Left ventricle myocardium inferior (tissue), 1 donor: ENCODE measurements at regions not wholly inside any gene's neighbourhood (a gene's known extent, or its start where the extent isn't known, plus 50 kb on each side); places are given as distances from the start of the nearest gene placed in this dataset.

Experiments used
- DNase-seq: peaks from one replicate; pipeline ENCODE4 v3.0.0-alpha.2; 2020
- H3K27ac ChIP-seq: fragments of 200-600 bp; replicated peaks from 2 replicates; pipeline ENCODE4 v1.8.0; 2021
- H3K27me3 ChIP-seq: fragments of 200-600 bp; 2 replicates; pipeline ENCODE4 v1.8.0; 2021; ENCODE audit warnings: low read depth
- H3K36me3 ChIP-seq: fragments of 200-600 bp; 2 replicates; pipeline ENCODE4 v1.8.0; 2021
- H3K4me1 ChIP-seq: fragments of 200-600 bp; 2 replicates; pipeline ENCODE4 v1.8.0; 2021
- H3K4me3 ChIP-seq: fragments of 200-600 bp; 2 replicates; pipeline ENCODE4 v1.8.0; 2021; ENCODE audit warnings: mild to moderate bottlenecking, moderate library complexity
- H3K9me3 ChIP-seq: fragments of 200-600 bp; replicated peaks from 2 replicates; pipeline ENCODE4 v1.8.0; 2021
- CTCF ChIP-seq: fragments of 200-600 bp; IDR thresholded peaks from 2 replicates; pipeline ENCODE4 v1.8.0; 2021; ENCODE audit warnings: antibody characterized with exemption, mild to moderate bottlenecking, borderline replicate concordance
- intact Hi-C: fragments of 100-400 bp; cut with micrococcal nuclease; formaldehyde crosslinking; loops from one replicate; pipeline ENCODE4 v1.11.0; 2022
- donor health status: DM: no; HTN: yes; CAD: no; lungs with severe emphysema.

DNA sequence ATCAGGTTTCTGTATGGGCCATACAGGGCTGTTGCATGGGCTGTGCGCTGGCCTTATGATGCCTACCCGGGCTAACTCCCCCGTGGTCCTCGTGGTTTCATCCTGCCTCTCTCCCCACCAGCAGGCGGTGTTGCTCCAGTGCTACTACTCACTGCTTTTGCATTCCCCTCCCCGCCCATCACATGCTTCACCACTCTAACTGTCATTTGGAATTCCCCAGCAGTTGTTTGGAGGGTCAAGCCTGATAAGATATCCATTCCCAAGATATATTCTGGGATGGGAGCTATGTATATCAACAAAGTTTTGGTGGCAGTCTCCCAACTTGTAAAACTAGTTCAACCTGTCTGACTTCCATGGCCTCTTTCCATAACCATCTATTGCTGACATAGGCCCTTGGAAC is 233.2 kb upstream of the SOX4 start:
- no peaks in the 10 kb centered on the region for H3K9me3 ChIP-seq
- no peaks in the 10 kb centered on the region for H3K36me3 ChIP-seq
- no peak for DNase-seq
- no peaks in the 10 kb centered on the region for H3K27me3 ChIP-seq
- no peak overlapping the region for H3K27ac ChIP-seq
- no peak overlapping the region for H3K4me3 ChIP-seq
- no peaks in the 10 kb centered on the region for H3K4me1 ChIP-seq
- intact Hi-C loops, result no loop called here
- TF ChIP-seq CTCF, result no peak

GRCh38 chr6:21367148-21367547 is 226.4 kb upstream of the SOX4 start:
- H3K27ac ChIP-seq, result no peak overlapping the region
- no peak for DNase-seq
- intact Hi-C loops, result no loop called here
- H3K9me3 ChIP-seq, result no peaks in the 10 kb centered on the region
- no peak overlapping the region for H3K4me3 ChIP-seq
- no peaks in the 10 kb centered on the region for H3K27me3 ChIP-seq
- TF ChIP-seq CTCF, result no peak
- peaks cover 10% of the 10 kb centered on the region for H3K4me1 ChIP-seq
- no peaks in the 10 kb centered on the region for H3K36me3 ChIP-seq

DNA sequence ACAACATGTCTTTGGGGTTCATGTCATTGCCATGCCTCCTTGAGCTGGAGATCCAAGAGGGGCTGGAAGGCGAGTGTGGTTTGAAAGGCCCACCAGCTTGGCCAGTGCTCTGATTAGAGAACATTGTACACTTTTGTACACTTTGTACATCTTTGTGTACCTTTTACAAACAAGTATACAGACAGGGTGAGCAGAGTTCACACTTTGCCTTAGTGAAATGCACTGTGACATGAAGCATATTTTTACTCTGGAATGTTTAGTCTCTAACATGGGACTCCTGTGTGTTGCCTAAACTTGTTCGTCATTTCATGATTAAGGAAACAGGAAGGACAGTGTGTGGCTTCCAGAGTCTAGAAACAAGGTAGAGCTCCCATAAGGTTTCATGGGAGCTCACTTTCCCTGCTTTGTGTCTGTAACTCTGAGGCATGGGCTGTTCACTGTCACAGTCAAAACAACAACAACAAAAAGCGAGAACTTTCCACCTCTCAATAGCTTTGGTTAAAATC is 225.8 kb upstream of the SOX4 start:
- no peak for DNase-seq
- no peaks in the 10 kb centered on the region for H3K9me3 ChIP-seq
- H3K4me3 ChIP-seq, result no peak overlapping the region
- intact Hi-C loops, result no loop called here
- peaks cover 11% of the 10 kb centered on the region for H3K4me1 ChIP-seq
- no peaks in the 10 kb centered on the region for H3K27me3 ChIP-seq
- no peak for TF ChIP-seq CTCF
- no peaks in the 10 kb centered on the region for H3K36me3 ChIP-seq
- no peak overlapping the region for H3K27ac ChIP-seq

GRCh38 chr6:21371061-21371460 is 222.5 kb upstream of the SOX4 start:
- Histone ChIP-seq H3K4me1 (peaks cover 11% of the 10 kb centered on the region), H3K27ac (no peak overlapping the region), H3K9me3 (no peaks in the 10 kb centered on the region), H3K27me3 (no peaks in the 10 kb centered on the region), H3K4me3 (no peak overlapping the region), H3K36me3 (no peaks in the 10 kb centered on the region)
- no peak for DNase-seq
- intact Hi-C loops, result no loop called here
- no peak for TF ChIP-seq CTCF

DNA sequence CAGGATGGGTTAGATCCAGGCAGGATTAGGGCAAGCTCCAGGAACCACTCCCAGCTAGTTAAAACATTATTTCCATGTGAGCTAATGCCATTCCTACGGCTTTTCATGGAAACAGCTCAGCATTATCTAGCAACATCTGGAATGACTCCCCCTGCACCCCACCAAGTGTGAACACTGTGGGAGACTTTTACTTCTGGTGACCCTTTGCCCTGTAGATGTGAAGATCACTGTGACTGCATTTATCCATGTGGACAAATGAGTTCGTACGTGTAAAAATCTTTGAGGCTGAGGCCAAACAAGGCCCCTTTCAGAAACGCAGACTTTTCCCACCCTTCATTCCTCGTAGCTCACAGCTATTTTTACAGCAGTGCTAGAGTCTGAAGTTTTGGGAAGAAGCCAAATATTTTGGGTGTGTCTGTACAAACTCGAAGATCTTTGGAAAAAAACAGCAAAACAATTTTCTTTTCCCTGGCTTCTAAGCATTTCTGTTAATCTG is 221.8 kb upstream of the SOX4 start:
- TF ChIP-seq CTCF, result no peak
- Histone ChIP-seq H3K4me3 (no peak overlapping the region), H3K9me3 (no peaks in the 10 kb centered on the region), H3K27me3 (no peaks in the 10 kb centered on the region), H3K27ac (peak overlapping the region; percentile 13), H3K36me3 (no peaks in the 10 kb centered on the region), H3K4me1 (peaks cover 11% of the 10 kb centered on the region)
- intact Hi-C loops, result no loop called here
- DNase-seq, result no peak
